HL-60 (cell line): ENCODE measurements at regions not wholly inside any gene's neighbourhood (a gene's known extent, or its start where the extent isn't known, plus 50 kb on each side); places are given as distances from the start of the nearest gene placed in this dataset.

Source experiments
- DNase-seq, 2 experiments: peaks; one replicate each; pipeline ENCODE4 v3.0.0-alpha.2; 2010 to 2020; ENCODE audit warnings: low read depth in 1 of 2, low spot score in 1 of 2
- H3K27ac ChIP-seq: fragments of 250-450 bp; sonication (Bioruptor Pico); replicated peaks from 2 replicates; pipeline ENCODE4 v1.5.1; 2020; ENCODE audit warnings: mild to moderate bottlenecking, moderate library complexity
- H3K27me3 ChIP-seq: fragments of 250-450 bp; sonication (Bioruptor Pico); 2 replicates; pipeline ENCODE4 v1.5.1; 2021; ENCODE audit warnings: mild to moderate bottlenecking, moderate library complexity; ENCODE audit not compliant: insufficient read depth, poor library complexity, severe bottlenecking
- H3K4me3 ChIP-seq: replicated peaks from 2 replicates; pipeline ENCODE4 v1.5.1; 2011; ENCODE audit warnings: mild to moderate bottlenecking, control low read depth, low read length; ENCODE audit not compliant: insufficient read depth
- CTCF ChIP-seq: IDR thresholded peaks from one replicate; pipeline ENCODE4 v1.5.1; 2011; ENCODE audit warnings: low read length, control low read depth, inconsistent platforms; ENCODE audit not compliant: insufficient read depth
- GABPA ChIP-seq: IDR thresholded peaks from 2 replicates; pipeline ENCODE4 v1.6.1; 2012; ENCODE audit warnings: low read depth
- POLR2AphosphoS5 ChIP-seq: IDR thresholded peaks from 2 replicates; pipeline ENCODE4 v1.6.1; 2012; ENCODE audit warnings: low read depth
- REST ChIP-seq: IDR thresholded peaks from 2 replicates; pipeline ENCODE4 v1.6.1; 2012; ENCODE audit warnings: low read depth; ENCODE audit not compliant: insufficient replicate concordance
- SPI1 ChIP-seq: IDR thresholded peaks from 2 replicates; pipeline ENCODE4 v1.6.1; 2012; ENCODE audit warnings: low read depth, mild to moderate bottlenecking, borderline replicate concordance

GRCh38 chr12:89874146-89874545, 165.5 kb upstream of the ATP2B1 start:
- no peaks in the 10 kb centered on the region for H3K27me3 ChIP-seq
- H3K4me3 ChIP-seq, result no peak overlapping the region
- TF ChIP-seq POLR2AphosphoS5, result no peak
- no peak for TF ChIP-seq CTCF
- TF ChIP-seq GABPA, result no peak
- no peak for TF ChIP-seq SPI1
- no peak for TF ChIP-seq REST
- H3K27ac ChIP-seq, result no peak overlapping the region
- no peak for DNase-seq

GRCh38 chr12:89873745-89874144, 165.1 kb upstream of the ATP2B1 start:
- Histone ChIP-seq H3K27ac (no peak overlapping the region), H3K4me3 (no peak overlapping the region), H3K27me3 (no peaks in the 10 kb centered on the region)
- DNase-seq, result no peak
- TF ChIP-seq CTCF, result no peak
- no peak for TF ChIP-seq SPI1
- TF ChIP-seq POLR2AphosphoS5, result no peak
- TF ChIP-seq REST, result no peak
- no peak for TF ChIP-seq GABPA

GRCh38 chr12:89872922-89873630, 164.4 kb upstream of the ATP2B1 start:
- DNase-seq, result no peak
- no peak overlapping the region for H3K27ac ChIP-seq
- no peak overlapping the region for H3K4me3 ChIP-seq
- TF ChIP-seq POLR2AphosphoS5 (no peak), REST (no peak), GABPA (no peak), CTCF (no peak), SPI1 (no peak)
- no peaks in the 10 kb centered on the region for H3K27me3 ChIP-seq
